ENCODE measurements at regions not wholly inside any gene's neighbourhood (a gene's known extent, or its start where the extent isn't known, plus 50 kb on each side); places are given as distances from the start of the nearest gene placed in this dataset.

GRCh38 chr15:98395974-98396610 is 252.2 kb upstream of the IGF1R start:
- TF ChIP-seq CTCF (IDR thresholded peaks at IDR 0.05; ENCODE audit: low read depth, low read length) (no peak), POLR2A (IDR thresholded peaks at IDR 0.05; ENCODE audit: extremely low read depth, insufficient read length) (no peak)

Measured in NB4 (cell line).